ENCODE measurements at regions not wholly inside any gene's neighbourhood (a gene's known extent, or its start where the extent isn't known, plus 50 kb on each side); places are given as distances from the start of the nearest gene placed in this dataset.

DNA sequence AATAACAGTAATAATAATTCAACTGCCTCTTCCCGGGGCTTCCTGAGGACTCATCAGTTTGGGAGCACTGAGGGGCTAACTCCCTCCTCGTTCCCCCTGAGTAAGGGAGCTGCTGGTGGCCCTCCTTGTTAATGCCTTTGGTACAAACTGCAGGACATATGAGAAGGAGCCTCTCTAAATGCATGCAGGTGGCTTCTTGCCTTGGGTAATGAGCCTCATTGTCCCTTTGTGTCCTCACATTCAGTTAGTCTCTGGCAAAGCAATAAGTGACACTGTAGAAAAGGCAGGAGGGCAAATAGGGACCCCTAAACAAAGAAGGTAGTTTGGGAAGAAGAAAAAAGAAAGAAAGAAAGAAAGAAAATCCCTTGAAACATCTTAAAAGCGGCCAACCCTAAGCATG lies 95.4 kb upstream of the ERCC6L2 start:
- TF ChIP-seq, protein P1, sequence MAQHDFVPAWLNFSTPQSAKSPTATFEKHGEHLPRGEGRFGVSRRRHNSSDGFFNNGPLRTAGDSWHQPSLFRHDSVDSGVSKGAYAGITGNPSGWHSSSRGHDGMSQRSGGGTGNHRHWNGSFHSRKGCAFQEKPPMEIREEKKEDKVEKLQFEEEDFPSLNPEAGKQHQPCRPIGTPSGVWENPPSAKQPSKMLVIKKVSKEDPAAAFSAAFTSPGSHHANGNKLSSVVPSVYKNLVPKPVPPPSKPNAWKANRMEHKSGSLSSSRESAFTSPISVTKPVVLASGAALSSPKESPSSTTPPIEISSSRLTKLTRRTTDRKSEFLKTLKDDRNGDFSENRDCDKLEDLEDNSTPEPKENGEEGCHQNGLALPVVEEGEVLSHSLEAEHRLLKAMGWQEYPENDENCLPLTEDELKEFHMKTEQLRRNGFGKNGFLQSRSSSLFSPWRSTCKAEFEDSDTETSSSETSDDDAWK (CRISPR knock-in tag; IDR thresholded peaks at IDR 0.05): no peak
- TF ChIP-seq, protein P2, sequence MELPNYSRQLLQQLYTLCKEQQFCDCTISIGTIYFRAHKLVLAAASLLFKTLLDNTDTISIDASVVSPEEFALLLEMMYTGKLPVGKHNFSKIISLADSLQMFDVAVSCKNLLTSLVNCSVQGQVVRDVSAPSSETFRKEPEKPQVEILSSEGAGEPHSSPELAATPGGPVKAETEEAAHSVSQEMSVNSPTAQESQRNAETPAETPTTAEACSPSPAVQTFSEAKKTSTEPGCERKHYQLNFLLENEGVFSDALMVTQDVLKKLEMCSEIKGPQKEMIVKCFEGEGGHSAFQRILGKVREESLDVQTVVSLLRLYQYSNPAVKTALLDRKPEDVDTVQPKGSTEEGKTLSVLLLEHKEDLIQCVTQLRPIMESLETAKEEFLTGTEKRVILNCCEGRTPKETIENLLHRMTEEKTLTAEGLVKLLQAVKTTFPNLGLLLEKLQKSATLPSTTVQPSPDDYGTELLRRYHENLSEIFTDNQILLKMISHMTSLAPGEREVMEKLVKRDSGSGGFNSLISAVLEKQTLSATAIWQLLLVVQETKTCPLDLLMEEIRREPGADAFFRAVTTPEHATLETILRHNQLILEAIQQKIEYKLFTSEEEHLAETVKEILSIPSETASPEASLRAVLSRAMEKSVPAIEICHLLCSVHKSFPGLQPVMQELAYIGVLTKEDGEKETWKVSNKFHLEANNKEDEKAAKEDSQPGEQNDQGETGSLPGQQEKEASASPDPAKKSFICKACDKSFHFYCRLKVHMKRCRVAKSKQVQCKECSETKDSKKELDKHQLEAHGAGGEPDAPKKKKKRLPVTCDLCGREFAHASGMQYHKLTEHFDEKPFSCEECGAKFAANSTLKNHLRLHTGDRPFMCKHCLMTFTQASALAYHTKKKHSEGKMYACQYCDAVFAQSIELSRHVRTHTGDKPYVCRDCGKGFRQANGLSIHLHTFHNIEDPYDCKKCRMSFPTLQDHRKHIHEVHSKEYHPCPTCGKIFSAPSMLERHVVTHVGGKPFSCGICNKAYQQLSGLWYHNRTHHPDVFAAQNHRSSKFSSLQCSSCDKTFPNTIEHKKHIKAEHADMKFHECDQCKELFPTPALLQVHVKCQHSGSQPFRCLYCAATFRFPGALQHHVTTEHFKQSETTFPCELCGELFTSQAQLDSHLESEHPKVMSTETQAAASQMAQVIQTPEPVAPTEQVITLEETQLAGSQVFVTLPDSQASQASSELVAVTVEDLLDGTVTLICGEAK (IDR thresholded peaks at IDR 0.05): no peak
- TF ChIP-seq, protein P2 (CRISPR knock-in tag; IDR thresholded peaks at IDR 0.05): no peak
- TF ChIP-seq KLF13 (CRISPR knock-in tag; IDR thresholded peaks at IDR 0.05): no peak
- TF ChIP-seq SIN3A (IDR thresholded peaks at IDR 0.05; ENCODE audit: borderline replicate concordance, low read depth, low read length): no peak

Data from HepG2 (cell line).